ENCODE measurements at regions not wholly inside any gene's neighbourhood (a gene's known extent, or its start where the extent isn't known, plus 50 kb on each side); places are given as distances from the start of the nearest gene placed in this dataset.

DNA sequence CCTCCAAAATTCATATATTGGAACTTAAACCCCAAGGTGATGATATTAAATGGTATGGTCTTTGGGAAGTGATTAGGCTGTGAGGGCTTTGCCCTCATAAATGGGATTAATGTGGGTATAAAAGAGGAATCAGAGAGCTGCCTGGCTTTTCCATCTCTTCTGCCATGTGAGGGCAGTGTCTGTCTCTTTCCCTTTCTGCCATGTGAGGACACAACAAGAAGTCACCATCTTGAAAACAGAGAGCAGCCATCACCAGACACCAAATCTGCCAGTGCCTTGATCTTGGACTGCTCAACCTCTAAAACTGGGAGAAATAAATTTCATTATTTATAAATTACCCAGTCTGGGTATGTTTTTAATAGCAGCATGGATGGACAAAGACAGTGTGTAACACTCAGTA is 263.0 kb downstream of the PAX1 start:
- no peak overlapping the region for H4K8ac ChIP-seq (ENCODE audit: extremely low read depth, insufficient read depth, low read length)
- no peaks in the 10 kb centered on the region for H3K9me3 ChIP-seq (ENCODE audit: insufficient read depth in 2 of 2, low read depth in 1 of 2, low read length in 1 of 2)
- ChIA-PET POLR2A (ENCODE audit: partially characterized antibody) (no interaction called here), CTCF (ENCODE audit: partially characterized antibody) (no interaction called here)
- H3K27me3 ChIP-seq (replicated peaks in 1 of 4; ENCODE audit: control insufficient read depth in 3 of 4, extremely low read depth in 1 of 4, insufficient read depth in 3 of 4, low read length in 3 of 4) = no peaks in the 10 kb centered on the region
- H3K4me2 ChIP-seq (ENCODE audit: insufficient read depth in 1 of 2, low read depth in 2 of 2, low read length in 2 of 2) = no peak overlapping the region
- TF ChIP-seq, protein P1, sequence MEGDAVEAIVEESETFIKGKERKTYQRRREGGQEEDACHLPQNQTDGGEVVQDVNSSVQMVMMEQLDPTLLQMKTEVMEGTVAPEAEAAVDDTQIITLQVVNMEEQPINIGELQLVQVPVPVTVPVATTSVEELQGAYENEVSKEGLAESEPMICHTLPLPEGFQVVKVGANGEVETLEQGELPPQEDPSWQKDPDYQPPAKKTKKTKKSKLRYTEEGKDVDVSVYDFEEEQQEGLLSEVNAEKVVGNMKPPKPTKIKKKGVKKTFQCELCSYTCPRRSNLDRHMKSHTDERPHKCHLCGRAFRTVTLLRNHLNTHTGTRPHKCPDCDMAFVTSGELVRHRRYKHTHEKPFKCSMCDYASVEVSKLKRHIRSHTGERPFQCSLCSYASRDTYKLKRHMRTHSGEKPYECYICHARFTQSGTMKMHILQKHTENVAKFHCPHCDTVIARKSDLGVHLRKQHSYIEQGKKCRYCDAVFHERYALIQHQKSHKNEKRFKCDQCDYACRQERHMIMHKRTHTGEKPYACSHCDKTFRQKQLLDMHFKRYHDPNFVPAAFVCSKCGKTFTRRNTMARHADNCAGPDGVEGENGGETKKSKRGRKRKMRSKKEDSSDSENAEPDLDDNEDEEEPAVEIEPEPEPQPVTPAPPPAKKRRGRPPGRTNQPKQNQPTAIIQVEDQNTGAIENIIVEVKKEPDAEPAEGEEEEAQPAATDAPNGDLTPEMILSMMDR (IDR thresholded peaks at IDR 0.05; ENCODE audit: control extremely low read depth in 1 of 3, insufficient read depth in 1 of 3, low read depth in 1 of 3, low read length in 3 of 3) = peak in 1 of 3 experiments; percentile 24; a peak in 2 of 4 replicates
- TF ChIP-seq RBBP5 (IDR thresholded peaks at IDR 0.05; ENCODE audit: borderline replicate concordance, low read depth, low read length) (no peak), RAD21 (IDR thresholded peaks at IDR 0.05 in 1 of 2, conservative IDR thresholded peaks at IDR 0.05 in 1 of 2; ENCODE audit: low read depth in 2 of 2, low read length in 2 of 2) (peak; percentile 18 to 42; a peak in 3 of 4 replicates), CHD1 (IDR thresholded peaks at IDR 0.05; ENCODE audit: low read depth, low read length) (no peak), YY1 (IDR thresholded peaks at IDR 0.05; ENCODE audit: low read depth, low read length) (peak; percentile 71), SIX5 (IDR thresholded peaks at IDR 0.05; ENCODE audit: low read depth, low read length) (no peak), SIRT6 (IDR thresholded peaks at IDR 0.05; ENCODE audit: low read length) (no peak)
- no peak for FAIRE-seq
- H4K5ac ChIP-seq (ENCODE audit: insufficient read length, low read depth, low read length) = no peak overlapping the region
- H3K27ac ChIP-seq (ENCODE audit: low read depth, low read length) = no peak overlapping the region
- H3K79me2 ChIP-seq (ENCODE audit: control insufficient read depth in 1 of 2, insufficient read depth in 2 of 2, low read length in 2 of 2) = no peaks in the 10 kb centered on the region
- H3K23me2 ChIP-seq (ENCODE audit: low read depth, low read length) = no peaks in the 10 kb centered on the region; the same call in 1 of the 2 replicates
- H3K4ac ChIP-seq (replicated peaks; ENCODE audit: insufficient read length, low read depth, low read length) = no peak overlapping the region
- no peak overlapping the region for H2BK120ac ChIP-seq (replicated peaks; ENCODE audit: low read depth, low read length)
- no peak overlapping the region for H2BK15ac ChIP-seq (ENCODE audit: low read length)
- H3K4me1 ChIP-seq (replicated peaks in 1 of 4; ENCODE audit: control insufficient read depth in 3 of 4, insufficient read depth in 4 of 4, low read length in 3 of 4) = no peaks in the 10 kb centered on the region
- H3K79me1 ChIP-seq (ENCODE audit: low read depth, low read length) = no peaks in the 10 kb centered on the region
- no peak for DNase-seq (ENCODE audit: low read depth in 1 of 2, low spot score in 2 of 2)
- no peak overlapping the region for H3K23ac ChIP-seq (ENCODE audit: insufficient read length)
- no peak overlapping the region for H4K91ac ChIP-seq (replicated peaks; ENCODE audit: insufficient read length, low read length)
- no peak overlapping the region for H3K14ac ChIP-seq (ENCODE audit: insufficient read length)
- H3K56ac ChIP-seq (replicated peaks; ENCODE audit: insufficient read length, low read depth, low read length) = no peak overlapping the region
- H3K9ac ChIP-seq (replicated peaks in 1 of 4; ENCODE audit: extremely low read depth in 1 of 4, low read depth in 3 of 4, low read length in 3 of 4) = no peak overlapping the region
- no peak overlapping the region for H2BK20ac ChIP-seq (ENCODE audit: low read length)
- H2BK12ac ChIP-seq (ENCODE audit: low read depth, low read length) = no peak overlapping the region
- H3K4me3 ChIP-seq (ENCODE audit: extremely low read depth in 1 of 4, insufficient read depth in 2 of 4, low read depth in 3 of 4, low read length in 4 of 4) = no peak overlapping the region
- no peak overlapping the region for H2AFZ ChIP-seq (ENCODE audit: low read length)
- no peak overlapping the region for H2BK5ac ChIP-seq (ENCODE audit: low read depth, low read length)
- H2AK5ac ChIP-seq (ENCODE audit: low read depth, low read length) = no peak overlapping the region
- no peaks in the 10 kb centered on the region for H3K36me3 ChIP-seq (ENCODE audit: control insufficient read depth in 2 of 4, insufficient read depth in 4 of 4, low read length in 3 of 4)
- H3K18ac ChIP-seq (ENCODE audit: extremely low read depth, low read length) = no peak overlapping the region
- no peaks in the 10 kb centered on the region for H4K20me1 ChIP-seq (replicated peaks in 1 of 2; ENCODE audit: control insufficient read depth in 1 of 2, insufficient read depth in 2 of 2, low read length in 2 of 2)

Measured in H1 (cell line).